ENCODE measurements at regions not wholly inside any gene's neighbourhood (a gene's known extent, or its start where the extent isn't known, plus 50 kb on each side); places are given as distances from the start of the nearest gene placed in this dataset.
"Not testable (repeated sequence)": the region's sequence is repeated elsewhere in the genome, so short reads cannot be mapped to it uniquely, and the experiment has no call there.

GRCh38 chr10:131363416-131363815 is 51.9 kb upstream of the TCERG1L start:
- DNase-seq = no peak

- no peak for DNase-seq
These were observed 60.0 kb upstream of the TCERG1L start for GRCh38 chr10:131371571-131371970.

GRCh38 chr10:131381576-131381975 is 70.1 kb upstream of the TCERG1L start:
- no peak for DNase-seq

- not testable (repeated sequence) for DNase-seq
These were observed 73.8 kb upstream of the TCERG1L start for GRCh38 chr10:131385161-131385872.

- no peak for DNase-seq
These were observed 75.6 kb upstream of the TCERG1L start for GRCh38 chr10:131387018-131387529.

GRCh38 chr10:131391936-131392335 is 80.4 kb upstream of the TCERG1L start:
- no peak for DNase-seq

GRCh38 chr10:131396121-131397050 is 84.9 kb upstream of the TCERG1L start:
- no peak for DNase-seq

- DNase-seq = no peak
These were observed 86.6 kb upstream of the TCERG1L start for GRCh38 chr10:131398166-131398565.

- no peak for DNase-seq
These were observed 88.5 kb upstream of the TCERG1L start for GRCh38 chr10:131399981-131400380.

- no peak for DNase-seq
These were observed 89.0 kb upstream of the TCERG1L start for GRCh38 chr10:131400513-131400912.

- DNase-seq = no peak
These were observed 91.5 kb upstream of the TCERG1L start for GRCh38 chr10:131402771-131403650.

GRCh38 chr10:131403936-131404335 is 92.4 kb upstream of the TCERG1L start:
- DNase-seq = no peak

GRCh38 chr10:131404886-131405285 is 93.4 kb upstream of the TCERG1L start:
- DNase-seq = no peak

- no peak for DNase-seq
These were observed 95.3 kb upstream of the TCERG1L start for GRCh38 chr10:131406676-131407392.

- no peak for DNase-seq
These were observed 107.2 kb upstream of the TCERG1L start for GRCh38 chr10:131418681-131419080.

GRCh38 chr10:131419797-131420196 is 108.3 kb upstream of the TCERG1L start:
- DNase-seq = no peak

GRCh38 chr10:131420867-131421266 is 109.3 kb upstream of the TCERG1L start:
- DNase-seq = no peak

GRCh38 chr10:131421381-131421780 is 109.9 kb upstream of the TCERG1L start:
- DNase-seq = no peak

- no peak for DNase-seq
These were observed 111.2 kb upstream of the TCERG1L start for GRCh38 chr10:131422731-131423130.

GRCh38 chr10:131424053-131424452 is 112.5 kb upstream of the TCERG1L start:
- DNase-seq = no peak

- no peak for DNase-seq
These were observed 113.4 kb upstream of the TCERG1L start for GRCh38 chr10:131424836-131425491.
